ENCODE measurements at regions not wholly inside any gene's neighbourhood (a gene's known extent, or its start where the extent isn't known, plus 50 kb on each side); places are given as distances from the start of the nearest gene placed in this dataset.

GRCh38 chr1:209390764-209391163 lies 192.8 kb upstream of the CAMK1G start:
- TF ChIP-seq MXI1 (conservative IDR thresholded peaks at IDR 0.05; ENCODE audit: poor library complexity, severe bottlenecking) (no peak), EZH2 (IDR thresholded peaks at IDR 0.05; ENCODE audit: borderline replicate concordance, insufficient read depth, low read length, poor library complexity, severe bottlenecking) (no peak), CTCF (IDR thresholded peaks at IDR 0.05; ENCODE audit: poor library complexity, severe bottlenecking) (no peak), EP300 (conservative IDR thresholded peaks at IDR 0.05; ENCODE audit: poor library complexity, severe bottlenecking) (no peak)
